NOMO-1 (cell line): ENCODE measurements at regions not wholly inside any gene's neighbourhood (a gene's known extent, or its start where the extent isn't known, plus 50 kb on each side); places are given as distances from the start of the nearest gene placed in this dataset.
A peak's percentile ranks its signal among the peaks of the same experiment; 100 is the strongest.
"Not testable (repeated sequence)": the region's sequence is repeated elsewhere in the genome, so short reads cannot be mapped to it uniquely, and the experiment has no call there.

Experiments used
- DNase-seq, 2 experiments: peaks; one replicate each; lab custom pipeline; 2025; ENCODE audit not compliant: unreplicated experiment in 2 of 2; lab: John Stamatoyannopoulos, UW

GRCh38 chr5:173434270-173434669 is 106.1 kb upstream of the STC2 start:
- no peak for DNase-seq

GRCh38 chr5:173430394-173430793 is 102.2 kb upstream of the STC2 start:
- DNase-seq: no peak

- no peak for DNase-seq
Measured at GRCh38 chr5:173429489-173430150, 101.4 kb upstream of the STC2 start.

GRCh38 chr5:173423452-173424117 is 95.4 kb upstream of the STC2 start:
- no peak for DNase-seq

GRCh38 chr5:173420108-173420507 is 91.9 kb upstream of the STC2 start:
- no peak for DNase-seq

GRCh38 chr5:173413471-173413982 is 85.3 kb upstream of the STC2 start:
- DNase-seq: no peak

- no peak for DNase-seq
Measured at GRCh38 chr5:173412566-173412965, 84.4 kb upstream of the STC2 start.

GRCh38 chr5:173411791-173412555 is 83.8 kb upstream of the STC2 start:
- DNase-seq: no peak

- DNase-seq: no peak
Measured at GRCh38 chr5:173410459-173411233, 82.4 kb upstream of the STC2 start.

- no peak for DNase-seq
Measured at GRCh38 chr5:173408946-173409345, 80.7 kb upstream of the STC2 start.

GRCh38 chr5:173399851-173400250 is 71.6 kb upstream of the STC2 start:
- DNase-seq: no peak

- peak; percentile 71 to 83 for DNase-seq
Measured at GRCh38 chr5:173397516-173397915, 69.3 kb upstream of the STC2 start.

GRCh38 chr5:173396311-173396993 is 68.2 kb upstream of the STC2 start:
- no peak for DNase-seq

GRCh38 chr5:173395933-173396308 is 67.7 kb upstream of the STC2 start:
- DNase-seq: no peak

GRCh38 chr5:173395257-173395932 is 67.2 kb upstream of the STC2 start:
- DNase-seq: no peak

GRCh38 chr5:173394701-173395100 is 66.5 kb upstream of the STC2 start:
- no peak for DNase-seq

- no peak for DNase-seq
Measured at GRCh38 chr5:173392172-173392571, 64.0 kb upstream of the STC2 start.

GRCh38 chr5:173391031-173391430 is 62.8 kb upstream of the STC2 start:
- DNase-seq: no peak

- not testable (repeated sequence) for DNase-seq
Measured at GRCh38 chr5:173387293-173387692, 59.1 kb upstream of the STC2 start.

GRCh38 chr5:173385832-173386360 is 57.7 kb upstream of the STC2 start:
- no peak for DNase-seq
